ENCODE measurements at regions not wholly inside any gene's neighbourhood (a gene's known extent, or its start where the extent isn't known, plus 50 kb on each side); places are given as distances from the start of the nearest gene placed in this dataset.

DNA sequence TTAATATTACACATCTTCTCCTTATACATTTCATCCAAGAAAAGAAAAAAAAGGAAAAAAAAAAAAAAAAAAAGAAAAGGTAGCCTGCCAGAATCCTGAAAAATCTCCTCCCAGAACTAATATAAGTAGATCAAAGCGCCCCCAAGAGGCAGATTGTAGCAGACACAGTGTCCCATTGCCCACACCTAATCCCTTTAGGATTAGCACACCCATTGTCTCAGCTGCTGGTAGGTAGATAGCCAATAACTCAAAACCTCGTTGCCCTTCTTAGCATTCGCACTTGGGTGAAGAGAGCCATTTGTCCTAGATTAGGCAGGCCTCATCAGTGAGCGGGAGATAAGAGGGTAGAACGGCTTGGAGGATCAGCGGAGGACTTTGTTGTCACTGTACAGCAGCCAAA lies 100.2 kb upstream of the SORCS1 start:
- Histone ChIP-seq H3K9ac (ENCODE audit: low read length) (no peak overlapping the region), H3F3A (ENCODE audit: insufficient read depth) (no peaks in the 10 kb centered on the region), H4K20me1 (ENCODE audit: low read depth, low read length) (no peaks in the 10 kb centered on the region), H3K36me3 (ENCODE audit: low read length) (no peaks in the 10 kb centered on the region), H3K9me3 (ENCODE audit: insufficient read depth, low read length) (no peaks in the 10 kb centered on the region), H2AFZ (ENCODE audit: low read depth, low read length, severe bottlenecking) (no peak overlapping the region), H3K4me2 (ENCODE audit: low read depth, low read length, poor library complexity, severe bottlenecking) (no peak overlapping the region), H3K27ac (ENCODE audit: low read depth, low read length) (no peak overlapping the region), H3K9me2 (replicated peaks; ENCODE audit: insufficient read depth, low read length) (no peaks in the 10 kb centered on the region), H3K4me3 (ENCODE audit: insufficient read depth, low read length, poor library complexity, severe bottlenecking) (no peak overlapping the region), H3K27me3 (ENCODE audit: low read length) (no peaks in the 10 kb centered on the region), H3K79me2 (ENCODE audit: insufficient read depth, low read length) (no peaks in the 10 kb centered on the region)
- TF ChIP-seq, protein P1, sequence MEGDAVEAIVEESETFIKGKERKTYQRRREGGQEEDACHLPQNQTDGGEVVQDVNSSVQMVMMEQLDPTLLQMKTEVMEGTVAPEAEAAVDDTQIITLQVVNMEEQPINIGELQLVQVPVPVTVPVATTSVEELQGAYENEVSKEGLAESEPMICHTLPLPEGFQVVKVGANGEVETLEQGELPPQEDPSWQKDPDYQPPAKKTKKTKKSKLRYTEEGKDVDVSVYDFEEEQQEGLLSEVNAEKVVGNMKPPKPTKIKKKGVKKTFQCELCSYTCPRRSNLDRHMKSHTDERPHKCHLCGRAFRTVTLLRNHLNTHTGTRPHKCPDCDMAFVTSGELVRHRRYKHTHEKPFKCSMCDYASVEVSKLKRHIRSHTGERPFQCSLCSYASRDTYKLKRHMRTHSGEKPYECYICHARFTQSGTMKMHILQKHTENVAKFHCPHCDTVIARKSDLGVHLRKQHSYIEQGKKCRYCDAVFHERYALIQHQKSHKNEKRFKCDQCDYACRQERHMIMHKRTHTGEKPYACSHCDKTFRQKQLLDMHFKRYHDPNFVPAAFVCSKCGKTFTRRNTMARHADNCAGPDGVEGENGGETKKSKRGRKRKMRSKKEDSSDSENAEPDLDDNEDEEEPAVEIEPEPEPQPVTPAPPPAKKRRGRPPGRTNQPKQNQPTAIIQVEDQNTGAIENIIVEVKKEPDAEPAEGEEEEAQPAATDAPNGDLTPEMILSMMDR (IDR thresholded peaks at IDR 0.05; ENCODE audit: insufficient read depth, low read length, poor library complexity, severe bottlenecking), result no peak
- TF ChIP-seq EZH2phosphoT487 (conservative IDR thresholded peaks at IDR 0.05; ENCODE audit: low read length), result no peak

DNA sequence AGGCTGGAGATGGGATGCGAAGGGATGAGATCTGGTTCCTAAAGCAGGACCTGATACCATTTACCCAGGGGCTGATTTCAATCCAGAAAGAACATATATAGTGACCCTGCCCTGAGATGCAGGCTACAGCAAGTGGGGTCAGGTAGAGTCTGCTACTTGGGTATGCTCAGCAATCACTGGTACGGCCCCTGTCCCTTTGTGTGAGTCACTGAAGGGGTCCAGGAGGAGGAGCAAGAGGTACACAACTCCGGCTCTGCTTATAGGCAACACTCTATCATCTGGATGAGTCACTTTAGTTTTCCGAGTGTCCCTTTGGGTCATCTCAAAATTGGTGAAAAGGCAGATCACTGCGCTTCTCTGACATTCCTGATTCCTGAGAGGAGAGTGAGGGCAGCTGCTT lies 79.6 kb upstream of the SORCS1 start:
- TF ChIP-seq EZH2phosphoT487 (conservative IDR thresholded peaks at IDR 0.05; ENCODE audit: low read length), result no peak
- TF ChIP-seq, protein P1 (IDR thresholded peaks at IDR 0.05; ENCODE audit: insufficient read depth, low read length, poor library complexity, severe bottlenecking), result no peak
- no peak overlapping the region for H3K4me2 ChIP-seq (ENCODE audit: low read depth, low read length, poor library complexity, severe bottlenecking)
- H3K9ac ChIP-seq (ENCODE audit: low read length), result no peak overlapping the region
- H3K4me3 ChIP-seq (ENCODE audit: insufficient read depth, low read length, poor library complexity, severe bottlenecking), result no peak overlapping the region
- no peaks in the 10 kb centered on the region for H3K79me2 ChIP-seq (ENCODE audit: insufficient read depth, low read length)
- H3K9me2 ChIP-seq (replicated peaks; ENCODE audit: insufficient read depth, low read length), result no peaks in the 10 kb centered on the region
- H4K20me1 ChIP-seq (ENCODE audit: low read depth, low read length), result no peaks in the 10 kb centered on the region
- H2AFZ ChIP-seq (ENCODE audit: low read depth, low read length, severe bottlenecking), result no peak overlapping the region
- H3K9me3 ChIP-seq (ENCODE audit: insufficient read depth, low read length), result no peaks in the 10 kb centered on the region
- no peaks in the 10 kb centered on the region for H3K27me3 ChIP-seq (ENCODE audit: low read length)
- no peaks in the 10 kb centered on the region for H3K36me3 ChIP-seq (ENCODE audit: low read length)
- H3K27ac ChIP-seq (ENCODE audit: low read depth, low read length), result no peak overlapping the region
- H3F3A ChIP-seq (ENCODE audit: insufficient read depth), result no peaks in the 10 kb centered on the region

DNA sequence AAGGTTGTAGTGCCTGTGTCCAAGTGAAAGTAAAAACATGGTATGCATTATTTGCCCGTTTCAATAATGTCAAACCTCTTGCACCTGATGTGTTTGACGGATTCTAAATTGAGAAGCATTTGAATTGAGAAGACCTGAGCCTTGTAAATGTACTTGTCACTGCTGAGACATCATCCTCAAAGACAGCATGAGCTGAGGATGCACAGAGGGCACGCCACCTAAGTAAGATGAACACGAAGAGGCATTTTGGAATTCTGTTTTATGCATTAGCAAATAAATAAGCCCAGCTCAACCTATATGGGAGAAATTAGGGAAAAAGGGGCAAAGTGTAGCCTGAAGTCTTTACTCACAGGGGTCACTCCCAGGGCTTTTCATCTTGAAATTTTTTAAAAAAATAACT lies 73.8 kb upstream of the SORCS1 start:
- no peak overlapping the region for H3K4me2 ChIP-seq (ENCODE audit: low read depth, low read length, poor library complexity, severe bottlenecking)
- no peaks in the 10 kb centered on the region for H3K27me3 ChIP-seq (ENCODE audit: low read length)
- H3K4me3 ChIP-seq (ENCODE audit: insufficient read depth, low read length, poor library complexity, severe bottlenecking), result no peak overlapping the region
- no peaks in the 10 kb centered on the region for H3K9me2 ChIP-seq (replicated peaks; ENCODE audit: insufficient read depth, low read length)
- H3K27ac ChIP-seq (ENCODE audit: low read depth, low read length), result no peak overlapping the region
- H3K79me2 ChIP-seq (ENCODE audit: insufficient read depth, low read length), result no peaks in the 10 kb centered on the region
- H2AFZ ChIP-seq (ENCODE audit: low read depth, low read length, severe bottlenecking), result no peak overlapping the region
- H3K36me3 ChIP-seq (ENCODE audit: low read length), result no peaks in the 10 kb centered on the region
- no peaks in the 10 kb centered on the region for H3K9me3 ChIP-seq (ENCODE audit: insufficient read depth, low read length)
- no peaks in the 10 kb centered on the region for H3F3A ChIP-seq (ENCODE audit: insufficient read depth)
- TF ChIP-seq EZH2phosphoT487 (conservative IDR thresholded peaks at IDR 0.05; ENCODE audit: low read length), result no peak
- TF ChIP-seq, protein P1 (IDR thresholded peaks at IDR 0.05; ENCODE audit: insufficient read depth, low read length, poor library complexity, severe bottlenecking), result no peak
- no peaks in the 10 kb centered on the region for H4K20me1 ChIP-seq (ENCODE audit: low read depth, low read length)
- no peak overlapping the region for H3K9ac ChIP-seq (ENCODE audit: low read length)

DNA sequence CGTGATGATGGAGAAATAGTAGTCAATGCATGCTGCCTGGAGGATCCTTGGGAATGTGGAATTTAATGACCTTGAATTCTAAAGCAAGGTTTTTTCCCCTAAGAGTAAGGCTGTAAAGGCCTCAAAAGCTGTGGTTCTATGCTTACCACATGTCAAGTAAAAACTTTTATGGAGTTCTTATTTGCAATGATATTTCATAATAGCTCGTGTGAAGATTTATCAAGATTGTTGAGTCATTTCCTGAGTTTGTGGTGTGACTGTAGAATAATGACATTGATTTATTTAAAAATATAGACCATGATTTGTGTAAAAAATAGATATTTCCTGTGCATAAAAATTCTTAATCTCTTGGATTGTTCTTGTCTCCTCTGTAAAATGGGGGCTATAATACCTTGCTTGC lies 67.5 kb upstream of the SORCS1 start:
- TF ChIP-seq, protein P1 (IDR thresholded peaks at IDR 0.05; ENCODE audit: insufficient read depth, low read length, poor library complexity, severe bottlenecking), result no peak
- no peaks in the 10 kb centered on the region for H3K27me3 ChIP-seq (ENCODE audit: low read length)
- H3F3A ChIP-seq (ENCODE audit: insufficient read depth), result no peaks in the 10 kb centered on the region
- no peaks in the 10 kb centered on the region for H3K79me2 ChIP-seq (ENCODE audit: insufficient read depth, low read length)
- no peak overlapping the region for H3K4me2 ChIP-seq (ENCODE audit: low read depth, low read length, poor library complexity, severe bottlenecking)
- H3K9me3 ChIP-seq (ENCODE audit: insufficient read depth, low read length), result no peaks in the 10 kb centered on the region
- H4K20me1 ChIP-seq (ENCODE audit: low read depth, low read length), result no peaks in the 10 kb centered on the region
- H3K4me3 ChIP-seq (ENCODE audit: insufficient read depth, low read length, poor library complexity, severe bottlenecking), result no peak overlapping the region
- H3K9me2 ChIP-seq (replicated peaks; ENCODE audit: insufficient read depth, low read length), result no peaks in the 10 kb centered on the region
- H2AFZ ChIP-seq (ENCODE audit: low read depth, low read length, severe bottlenecking), result no peak overlapping the region
- H3K9ac ChIP-seq (ENCODE audit: low read length), result no peak overlapping the region
- no peak overlapping the region for H3K27ac ChIP-seq (ENCODE audit: low read depth, low read length)
- H3K36me3 ChIP-seq (ENCODE audit: low read length), result no peaks in the 10 kb centered on the region
